WTC11 (cell line): ENCODE measurements at regions not wholly inside any gene's neighbourhood (a gene's known extent, or its start where the extent isn't known, plus 50 kb on each side); places are given as distances from the start of the nearest gene placed in this dataset.

ENCODE experiments used
- ATAC-seq: fragments of 200-7000 bp; cut with Tn5 transposase; 2 replicates; pipeline ENCODE4 v1.10.0; 2021; ENCODE audit warnings: mild to moderate bottlenecking, moderate library complexity
- CTCF ChIA-PET: fragments of 300-600 bp; sonication (Branson Sonifier 250); formaldehyde crosslinking; loops from one replicate; lab custom pipeline; 2021; ENCODE audit warnings: antibody characterized with exemption; lab: Charles Lee
- POLR2A ChIA-PET: fragments of 350-600 bp; sonication (Branson Sonifier 250); formaldehyde crosslinking; loops from one replicate; lab custom pipeline; 2021; ENCODE audit warnings: antibody characterized with exemption; lab: Charles Lee
- DNase-seq: peaks from one replicate; pipeline ENCODE4 v3.0.0; 2021; ENCODE audit warnings: low spot score
- H3K27ac Mint-ChIP-seq: 2 replicates; pipeline ENCODE4 v1.8.0; 2021; ENCODE audit warnings: mixed read lengths
- H3K27me3 Mint-ChIP-seq: 2 replicates; pipeline ENCODE4 v1.8.0; 2021; ENCODE audit warnings: low read depth, mild to moderate bottlenecking, moderate library complexity, mixed read lengths
- H3K36me3 Mint-ChIP-seq: 2 replicates; pipeline ENCODE4 v1.8.0; 2021; ENCODE audit warnings: mixed read lengths
- H3K4me1 Mint-ChIP-seq: 2 replicates; pipeline ENCODE4 v1.8.0; 2022; ENCODE audit warnings: mixed read lengths
- H3K4me3 Mint-ChIP-seq: 2 replicates; pipeline ENCODE4 v1.8.0; 2021; ENCODE audit warnings: mild to moderate bottlenecking, moderate library complexity, mixed read lengths
- H3K9me3 Mint-ChIP-seq: 2 replicates; pipeline ENCODE4 v1.8.0; 2021; ENCODE audit warnings: mixed read lengths
- CDX4 ChIP-seq: fragments of 250-450 bp; sonication (Bioruptor Pico); IDR thresholded peaks from 2 replicates; pipeline ENCODE4 v1.9.0; 2021; ENCODE audit warnings: moderate library complexity, mild to moderate bottlenecking, inconsistent platforms, borderline replicate concordance
- CREB1 ChIP-seq: sonication (generic); formaldehyde crosslinking; IDR thresholded peaks from 2 replicates; pipeline ENCODE4 v1.8.0; 2023; ENCODE audit warnings: mild to moderate bottlenecking, missing genetic modification reagents
- EMX1 ChIP-seq: fragments of 250-450 bp; sonication (Bioruptor Pico); IDR thresholded peaks from 2 replicates; pipeline ENCODE4 v1.8.0; 2021; ENCODE audit warnings: mild to moderate bottlenecking
- ESRRA ChIP-seq: sonication (generic); formaldehyde crosslinking; IDR thresholded peaks from 2 replicates; pipeline ENCODE4 v1.8.1; 2022; ENCODE audit warnings: mild to moderate bottlenecking, missing genetic modification reagents, borderline replicate concordance
- ETV6 ChIP-seq: sonication (generic); formaldehyde crosslinking; IDR thresholded peaks from 2 replicates; pipeline ENCODE4 v1.8.1; 2022; ENCODE audit warnings: mild to moderate bottlenecking, missing genetic modification reagents
- HMGA2 ChIP-seq: fragments of 250-450 bp; sonication (Bioruptor Pico); IDR thresholded peaks from 2 replicates; pipeline ENCODE4 v1.4.0; 2021; ENCODE audit warnings: mild to moderate bottlenecking, moderate library complexity
- KAT7 ChIP-seq: sonication (generic); formaldehyde crosslinking; IDR thresholded peaks from 2 replicates; pipeline ENCODE4 v1.8.1; 2023; ENCODE audit warnings: missing genetic modification reagents, mild to moderate bottlenecking, borderline replicate concordance
- MAX ChIP-seq: sonication (generic); formaldehyde crosslinking; IDR thresholded peaks from 2 replicates; pipeline ENCODE4 v1.8.0; 2022; ENCODE audit warnings: mild to moderate bottlenecking, missing genetic modification reagents
- NR1H2 ChIP-seq: sonication (generic); formaldehyde crosslinking; IDR thresholded peaks from 2 replicates; pipeline ENCODE4 v1.9.0; 2021; ENCODE audit warnings: mild to moderate bottlenecking, moderate library complexity, missing genetic modification reagents
- NR3C1 ChIP-seq: sonication (generic); formaldehyde crosslinking; conservative IDR thresholded peaks from 2 replicates; pipeline ENCODE4 v1.8.1; 2023; ENCODE audit warnings: low read depth, mild to moderate bottlenecking, missing genetic modification reagents
- OVOL2 ChIP-seq: fragments of 250-450 bp; sonication (Bioruptor Pico); IDR thresholded peaks from 2 replicates; pipeline ENCODE4 v1.9.0; 2021; ENCODE audit warnings: mild to moderate bottlenecking, borderline replicate concordance
- SMAD3 ChIP-seq: sonication (generic); formaldehyde crosslinking; IDR thresholded peaks from 2 replicates; pipeline ENCODE4 v1.8.0; 2022; ENCODE audit warnings: missing genetic modification reagents, mild to moderate bottlenecking, borderline replicate concordance
- SP1 ChIP-seq: sonication (generic); formaldehyde crosslinking; conservative IDR thresholded peaks from 2 replicates; pipeline ENCODE4 v1.8.1; 2022; ENCODE audit warnings: missing genetic modification reagents
- TEAD1 ChIP-seq: sonication (generic); formaldehyde crosslinking; IDR thresholded peaks from 2 replicates; pipeline ENCODE4 v1.8.0; 2022; ENCODE audit warnings: mild to moderate bottlenecking, missing genetic modification reagents
- USF2 ChIP-seq: sonication (generic); formaldehyde crosslinking; IDR thresholded peaks from 2 replicates; pipeline ENCODE4 v1.8.1; 2023; ENCODE audit warnings: mild to moderate bottlenecking, missing genetic modification reagents, moderate library complexity
- ZBTB21 ChIP-seq: sonication (generic); formaldehyde crosslinking; IDR thresholded peaks from 2 replicates; pipeline ENCODE4 v1.8.1; 2023; ENCODE audit warnings: mild to moderate bottlenecking, missing genetic modification reagents, borderline replicate concordance
- ZNF138 ChIP-seq: sonication (generic); formaldehyde crosslinking; conservative IDR thresholded peaks from 2 replicates; pipeline ENCODE4 v1.8.1; 2022; ENCODE audit warnings: mild to moderate bottlenecking, moderate library complexity, missing genetic modification reagents
- ZNF423 ChIP-seq: fragments of 250-450 bp; sonication (Bioruptor Pico); IDR thresholded peaks from 2 replicates; pipeline ENCODE4 v2.1.2; 2022; ENCODE audit warnings: mild to moderate bottlenecking, moderate library complexity
- TF ChIP-seq, protein P1 (sequence below): fragments of 250-450 bp; sonication (Bioruptor Pico); IDR thresholded peaks from 2 replicates; pipeline ENCODE4 v1.9.0; 2021; ENCODE audit warnings: mild to moderate bottlenecking
- TF ChIP-seq, protein P2 (sequence below): sonication (generic); formaldehyde crosslinking; IDR thresholded peaks from 2 replicates; pipeline ENCODE4 v1.8.1; 2023; ENCODE audit warnings: mild to moderate bottlenecking, missing genetic modification reagents
- TF ChIP-seq, protein P3 (sequence below): sonication (generic); formaldehyde crosslinking; IDR thresholded peaks from 2 replicates; pipeline ENCODE4 v1.8.0; 2023; ENCODE audit warnings: mild to moderate bottlenecking, missing genetic modification reagents
- TF ChIP-seq, protein P4 (sequence below): sonication (generic); formaldehyde crosslinking; IDR thresholded peaks from 2 replicates; pipeline ENCODE4 v1.8.0; 2022; ENCODE audit warnings: mild to moderate bottlenecking, missing genetic modification reagents
- TF ChIP-seq, protein P5 (sequence below): fragments of 250-450 bp; sonication (Bioruptor Pico); IDR thresholded peaks from 2 replicates; pipeline ENCODE4 v1.8.0; 2021; ENCODE audit warnings: mild to moderate bottlenecking

DNA sequence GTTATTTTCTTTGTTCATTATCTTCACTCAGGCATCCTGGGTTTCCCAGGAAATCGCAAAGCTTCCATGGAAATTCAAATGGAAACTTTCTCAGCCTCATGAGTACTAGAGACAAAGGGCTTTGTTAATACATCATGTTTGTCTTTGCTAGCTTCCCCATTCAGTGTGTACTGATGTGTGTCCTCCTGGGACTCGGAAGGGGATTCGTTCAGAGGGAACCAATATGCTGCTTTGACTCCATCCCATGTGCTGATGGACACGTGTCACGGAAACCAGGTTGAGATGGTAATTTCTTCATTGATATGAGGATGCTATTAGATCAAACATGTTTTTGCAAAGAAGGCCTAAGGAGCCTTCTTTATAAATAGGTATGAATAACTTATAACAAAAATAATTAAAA, 87.0 kb upstream of the KCNAB1 start:
- ATAC-seq, result peak; percentile 53
- Mint-ChIP-seq H3K27ac (peak overlapping the region; percentile 7; the same call in 1 of the 2 replicates), H3K4me1 (peaks cover 17% of the 10 kb centered on the region), H3K9me3 (peaks cover 12% of the 10 kb centered on the region), H3K36me3 (peaks cover 5% of the 10 kb centered on the region; the same call in 1 of the 2 replicates), H3K4me3 (no peak overlapping the region), H3K27me3 (no peaks in the 10 kb centered on the region; the same call in 1 of the 2 replicates)
- DNase-seq, result no peak
- POLR2A ChIA-PET, result no interaction called here
- no peak for TF ChIP-seq NR1H2
- TF ChIP-seq, protein P1, sequence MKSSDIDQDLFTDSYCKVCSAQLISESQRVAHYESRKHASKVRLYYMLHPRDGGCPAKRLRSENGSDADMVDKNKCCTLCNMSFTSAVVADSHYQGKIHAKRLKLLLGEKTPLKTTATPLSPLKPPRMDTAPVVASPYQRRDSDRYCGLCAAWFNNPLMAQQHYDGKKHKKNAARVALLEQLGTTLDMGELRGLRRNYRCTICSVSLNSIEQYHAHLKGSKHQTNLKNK (CRISPR knock-in tag), result no peak
- TF ChIP-seq, protein P2, sequence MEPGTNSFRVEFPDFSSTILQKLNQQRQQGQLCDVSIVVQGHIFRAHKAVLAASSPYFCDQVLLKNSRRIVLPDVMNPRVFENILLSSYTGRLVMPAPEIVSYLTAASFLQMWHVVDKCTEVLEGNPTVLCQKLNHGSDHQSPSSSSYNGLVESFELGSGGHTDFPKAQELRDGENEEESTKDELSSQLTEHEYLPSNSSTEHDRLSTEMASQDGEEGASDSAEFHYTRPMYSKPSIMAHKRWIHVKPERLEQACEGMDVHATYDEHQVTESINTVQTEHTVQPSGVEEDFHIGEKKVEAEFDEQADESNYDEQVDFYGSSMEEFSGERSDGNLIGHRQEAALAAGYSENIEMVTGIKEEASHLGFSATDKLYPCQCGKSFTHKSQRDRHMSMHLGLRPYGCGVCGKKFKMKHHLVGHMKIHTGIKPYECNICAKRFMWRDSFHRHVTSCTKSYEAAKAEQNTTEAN (CRISPR knock-in tag), result no peak
- TF ChIP-seq OVOL2 (CRISPR knock-in tag), result no peak
- TF ChIP-seq ZNF138 (CRISPR knock-in tag), result no peak
- no peak for TF ChIP-seq EMX1
- TF ChIP-seq, protein P3, sequence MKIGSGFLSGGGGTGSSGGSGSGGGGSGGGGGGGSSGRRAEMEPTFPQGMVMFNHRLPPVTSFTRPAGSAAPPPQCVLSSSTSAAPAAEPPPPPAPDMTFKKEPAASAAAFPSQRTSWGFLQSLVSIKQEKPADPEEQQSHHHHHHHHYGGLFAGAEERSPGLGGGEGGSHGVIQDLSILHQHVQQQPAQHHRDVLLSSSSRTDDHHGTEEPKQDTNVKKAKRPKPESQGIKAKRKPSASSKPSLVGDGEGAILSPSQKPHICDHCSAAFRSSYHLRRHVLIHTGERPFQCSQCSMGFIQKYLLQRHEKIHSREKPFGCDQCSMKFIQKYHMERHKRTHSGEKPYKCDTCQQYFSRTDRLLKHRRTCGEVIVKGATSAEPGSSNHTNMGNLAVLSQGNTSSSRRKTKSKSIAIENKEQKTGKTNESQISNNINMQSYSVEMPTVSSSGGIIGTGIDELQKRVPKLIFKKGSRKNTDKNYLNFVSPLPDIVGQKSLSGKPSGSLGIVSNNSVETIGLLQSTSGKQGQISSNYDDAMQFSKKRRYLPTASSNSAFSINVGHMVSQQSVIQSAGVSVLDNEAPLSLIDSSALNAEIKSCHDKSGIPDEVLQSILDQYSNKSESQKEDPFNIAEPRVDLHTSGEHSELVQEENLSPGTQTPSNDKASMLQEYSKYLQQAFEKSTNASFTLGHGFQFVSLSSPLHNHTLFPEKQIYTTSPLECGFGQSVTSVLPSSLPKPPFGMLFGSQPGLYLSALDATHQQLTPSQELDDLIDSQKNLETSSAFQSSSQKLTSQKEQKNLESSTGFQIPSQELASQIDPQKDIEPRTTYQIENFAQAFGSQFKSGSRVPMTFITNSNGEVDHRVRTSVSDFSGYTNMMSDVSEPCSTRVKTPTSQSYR, result no peak
- TF ChIP-seq CDX4 (CRISPR knock-in tag), result no peak
- TF ChIP-seq ZNF423 (CRISPR knock-in tag), result no peak
- no peak for TF ChIP-seq ZBTB21 (CRISPR knock-in tag)
- no peak for TF ChIP-seq CREB1
- TF ChIP-seq, protein P4, sequence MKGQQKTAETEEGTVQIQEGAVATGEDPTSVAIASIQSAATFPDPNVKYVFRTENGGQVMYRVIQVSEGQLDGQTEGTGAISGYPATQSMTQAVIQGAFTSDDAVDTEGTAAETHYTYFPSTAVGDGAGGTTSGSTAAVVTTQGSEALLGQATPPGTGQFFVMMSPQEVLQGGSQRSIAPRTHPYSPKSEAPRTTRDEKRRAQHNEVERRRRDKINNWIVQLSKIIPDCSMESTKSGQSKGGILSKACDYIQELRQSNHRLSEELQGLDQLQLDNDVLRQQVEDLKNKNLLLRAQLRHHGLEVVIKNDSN (CRISPR knock-in tag), result no peak
- no peak for TF ChIP-seq HMGA2 (CRISPR knock-in tag)
- TF ChIP-seq SP1 (CRISPR knock-in tag), result no peak
- TF ChIP-seq KAT7 (CRISPR knock-in tag), result no peak
- CTCF ChIA-PET, result interaction anchor here (0.9 to 1.6 kb wide), 3 partner anchors 11 to 49 kb away, joined by 3 to 7 read pairs (median 6); no protein-coding TSS in a partner anchor

DNA sequence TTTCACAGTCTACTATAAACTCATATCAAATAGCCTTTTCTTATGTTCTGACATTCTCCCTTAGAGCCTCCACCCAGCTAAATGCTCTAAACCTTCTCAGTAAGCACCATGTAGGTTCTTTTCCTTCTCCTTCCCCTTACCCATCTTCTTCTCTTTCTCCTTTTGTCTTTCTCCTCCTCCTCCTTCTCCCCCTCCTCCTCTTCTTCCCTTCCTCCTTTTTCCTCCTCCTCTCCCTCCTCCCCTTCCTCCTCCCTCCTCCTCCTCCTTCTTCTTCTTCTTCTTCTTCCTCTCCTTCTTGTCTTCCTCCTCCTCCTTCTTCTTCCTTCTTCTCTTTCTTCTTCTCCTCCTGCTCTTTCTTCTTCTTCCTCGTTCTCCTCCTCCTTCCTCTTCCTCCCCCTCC, 85.2 kb upstream of the KCNAB1 start:
- Mint-ChIP-seq H3K4me1 (peaks cover 17% of the 10 kb centered on the region), H3K27ac (no peak overlapping the region), H3K36me3 (peaks cover 5% of the 10 kb centered on the region; the same call in 1 of the 2 replicates), H3K27me3 (no peaks in the 10 kb centered on the region; the same call in 1 of the 2 replicates), H3K4me3 (no peak overlapping the region), H3K9me3 (peaks cover 12% of the 10 kb centered on the region)
- ATAC-seq, result no peak
- DNase-seq, result no peak
- POLR2A ChIA-PET, result no interaction called here
- CTCF ChIA-PET, result no interaction called here
- TF ChIP-seq ETV6 (CRISPR knock-in tag), result no peak
- TF ChIP-seq ESRRA, result no peak
- TF ChIP-seq, protein P4 (CRISPR knock-in tag), result no peak
- TF ChIP-seq ZNF423 (CRISPR knock-in tag), result no peak
- TF ChIP-seq SMAD3 (CRISPR knock-in tag), result no peak
- no peak for TF ChIP-seq NR3C1 (CRISPR knock-in tag)
- TF ChIP-seq, protein P5, sequence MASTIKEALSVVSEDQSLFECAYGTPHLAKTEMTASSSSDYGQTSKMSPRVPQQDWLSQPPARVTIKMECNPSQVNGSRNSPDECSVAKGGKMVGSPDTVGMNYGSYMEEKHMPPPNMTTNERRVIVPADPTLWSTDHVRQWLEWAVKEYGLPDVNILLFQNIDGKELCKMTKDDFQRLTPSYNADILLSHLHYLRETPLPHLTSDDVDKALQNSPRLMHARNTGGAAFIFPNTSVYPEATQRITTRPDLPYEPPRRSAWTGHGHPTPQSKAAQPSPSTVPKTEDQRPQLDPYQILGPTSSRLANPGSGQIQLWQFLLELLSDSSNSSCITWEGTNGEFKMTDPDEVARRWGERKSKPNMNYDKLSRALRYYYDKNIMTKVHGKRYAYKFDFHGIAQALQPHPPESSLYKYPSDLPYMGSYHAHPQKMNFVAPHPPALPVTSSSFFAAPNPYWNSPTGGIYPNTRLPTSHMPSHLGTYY (CRISPR knock-in tag), result no peak
- no peak for TF ChIP-seq MAX
- no peak for TF ChIP-seq USF2 (CRISPR knock-in tag)
- no peak for TF ChIP-seq TEAD1 (CRISPR knock-in tag)
